ENCODE measurements at regions not wholly inside any gene's neighbourhood (a gene's known extent, or its start where the extent isn't known, plus 50 kb on each side); places are given as distances from the start of the nearest gene placed in this dataset.

GRCh38 chr5:30453168-30453567, 740.3 kb upstream of the CDH6 start:
- no peak for TF ChIP-seq CBX8 (IDR thresholded peaks at IDR 0.05; ENCODE audit: borderline replicate concordance, low read depth, low read length)
- no peak for TF ChIP-seq RFX5 (IDR thresholded peaks at IDR 0.05; ENCODE audit: borderline replicate concordance, low read depth, low read length)
- no peak for TF ChIP-seq SIN3A (conservative IDR thresholded peaks at IDR 0.05 in 1 of 2, IDR thresholded peaks at IDR 0.05 in 1 of 2; ENCODE audit: low read depth in 1 of 2, low read length in 2 of 2)
- no peak for TF ChIP-seq EZH2 (IDR thresholded peaks at IDR 0.05; ENCODE audit: low read depth, low read length, severe bottlenecking)
- no peak for TF ChIP-seq EP300 (IDR thresholded peaks at IDR 0.05; ENCODE audit: borderline replicate concordance in 1 of 2, low read depth in 2 of 2, low read length in 2 of 2)

Measured in H1 (cell line).